BJ (cell line): ENCODE measurements at regions not wholly inside any gene's neighbourhood (a gene's known extent, or its start where the extent isn't known, plus 50 kb on each side); places are given as distances from the start of the nearest gene placed in this dataset.

Source experiments
- CTCF ChIA-PET: fragments of 350-600 bp; formaldehyde crosslinking; extraction: SDS; loops from one replicate; lab custom pipeline; 2021; ENCODE audit warnings: antibody characterized with exemption, inconsistent platforms; lab: Yijun Ruan, JAX
- POLR2A ChIA-PET: fragments of 300-600 bp; sonication (Branson Sonifier 250); formaldehyde crosslinking; extraction: SDS; loops from one replicate; lab custom pipeline; 2021; ENCODE audit warnings: antibody characterized with exemption; lab: Charles Lee
- DNase-seq: peaks from one replicate; pipeline ENCODE4 v3.0.0-alpha.2; 2011; ENCODE audit warnings: low read depth
- H3K27me3 ChIP-seq: 2 replicates; pipeline ENCODE4 v1.6.0; 2011; ENCODE audit warnings: low read length; ENCODE audit not compliant: control insufficient read depth, insufficient read depth
- H3K36me3 ChIP-seq: 2 replicates; pipeline ENCODE4 v1.5.1; 2011; ENCODE audit warnings: low read length; ENCODE audit not compliant: control insufficient read depth, insufficient read depth
- H3K4me3 ChIP-seq: 2 replicates; pipeline ENCODE4 v1.5.1; 2011; ENCODE audit warnings: low read depth, mild to moderate bottlenecking, control low read depth, low read length
- TF ChIP-seq, protein P1 (sequence below): IDR thresholded peaks from 2 replicates; pipeline ENCODE4 v1.5.1; 2011; ENCODE audit warnings: low read depth, mild to moderate bottlenecking, control low read depth, inconsistent platforms, low read length, moderate library complexity; ENCODE audit not compliant: insufficient read depth

DNA sequence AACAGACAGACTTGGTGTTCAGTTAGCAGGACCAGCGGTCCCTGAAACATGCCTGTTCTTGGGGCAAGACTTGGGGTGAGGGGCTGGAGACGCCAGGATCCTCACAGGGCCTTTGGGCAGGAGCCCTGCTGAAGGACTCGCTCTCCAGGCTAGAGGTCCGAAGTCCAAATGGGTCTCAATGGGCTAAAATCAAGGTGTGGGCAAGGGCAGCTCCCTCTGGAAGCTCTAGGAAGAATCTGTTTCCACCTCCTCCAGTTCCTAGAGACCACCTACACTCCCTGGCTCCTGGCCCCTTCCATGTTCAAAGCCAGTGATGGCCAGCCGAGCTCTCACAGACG is 111.3 kb downstream of the TUBA3C start:
- TF ChIP-seq, protein P1, sequence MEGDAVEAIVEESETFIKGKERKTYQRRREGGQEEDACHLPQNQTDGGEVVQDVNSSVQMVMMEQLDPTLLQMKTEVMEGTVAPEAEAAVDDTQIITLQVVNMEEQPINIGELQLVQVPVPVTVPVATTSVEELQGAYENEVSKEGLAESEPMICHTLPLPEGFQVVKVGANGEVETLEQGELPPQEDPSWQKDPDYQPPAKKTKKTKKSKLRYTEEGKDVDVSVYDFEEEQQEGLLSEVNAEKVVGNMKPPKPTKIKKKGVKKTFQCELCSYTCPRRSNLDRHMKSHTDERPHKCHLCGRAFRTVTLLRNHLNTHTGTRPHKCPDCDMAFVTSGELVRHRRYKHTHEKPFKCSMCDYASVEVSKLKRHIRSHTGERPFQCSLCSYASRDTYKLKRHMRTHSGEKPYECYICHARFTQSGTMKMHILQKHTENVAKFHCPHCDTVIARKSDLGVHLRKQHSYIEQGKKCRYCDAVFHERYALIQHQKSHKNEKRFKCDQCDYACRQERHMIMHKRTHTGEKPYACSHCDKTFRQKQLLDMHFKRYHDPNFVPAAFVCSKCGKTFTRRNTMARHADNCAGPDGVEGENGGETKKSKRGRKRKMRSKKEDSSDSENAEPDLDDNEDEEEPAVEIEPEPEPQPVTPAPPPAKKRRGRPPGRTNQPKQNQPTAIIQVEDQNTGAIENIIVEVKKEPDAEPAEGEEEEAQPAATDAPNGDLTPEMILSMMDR, result no peak
- ChIA-PET POLR2A (no interaction called here), CTCF (no interaction called here)
- Histone ChIP-seq H3K4me3 (no peak overlapping the region), H3K27me3 (no peaks in the 10 kb centered on the region), H3K36me3 (no peaks in the 10 kb centered on the region)
- DNase-seq, result no peak

DNA sequence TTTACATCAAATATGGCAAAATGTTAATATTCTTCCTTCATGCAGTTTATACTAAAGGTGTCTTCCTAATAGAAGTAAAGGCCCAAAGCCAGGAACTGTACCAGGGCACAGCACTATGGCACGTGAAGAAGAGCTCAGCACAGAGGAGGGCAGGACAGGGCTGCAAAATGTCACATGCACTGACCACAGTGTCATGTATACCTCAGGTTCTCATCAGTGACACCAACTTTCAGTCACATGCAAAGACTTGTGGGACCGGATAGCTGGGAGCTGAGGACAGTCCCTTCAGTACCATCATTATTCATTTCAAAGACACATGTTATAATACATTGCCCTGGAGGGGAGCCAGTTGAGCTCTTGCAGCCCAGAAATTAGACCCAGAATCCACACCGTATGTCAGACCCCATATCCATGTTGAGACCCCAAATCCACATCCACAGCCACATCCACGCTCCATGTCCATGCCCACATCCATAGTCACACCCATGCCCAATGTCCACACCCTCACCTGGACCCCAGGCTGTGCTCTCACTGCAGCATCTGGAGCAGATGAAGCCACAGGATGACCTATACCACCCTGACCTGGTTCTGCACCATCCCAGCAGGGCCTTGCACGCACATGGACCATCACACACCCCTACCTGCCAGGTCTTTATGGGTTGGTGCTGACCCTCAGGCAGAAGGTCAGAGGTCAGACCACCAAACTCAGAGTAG is 111.8 kb downstream of the TUBA3C start:
- Histone ChIP-seq H3K36me3 (no peaks in the 10 kb centered on the region), H3K27me3 (no peaks in the 10 kb centered on the region), H3K4me3 (no peak overlapping the region)
- ChIA-PET POLR2A (no interaction called here), CTCF (no interaction called here)
- TF ChIP-seq, protein P1, result no peak
- DNase-seq, result no peak

DNA sequence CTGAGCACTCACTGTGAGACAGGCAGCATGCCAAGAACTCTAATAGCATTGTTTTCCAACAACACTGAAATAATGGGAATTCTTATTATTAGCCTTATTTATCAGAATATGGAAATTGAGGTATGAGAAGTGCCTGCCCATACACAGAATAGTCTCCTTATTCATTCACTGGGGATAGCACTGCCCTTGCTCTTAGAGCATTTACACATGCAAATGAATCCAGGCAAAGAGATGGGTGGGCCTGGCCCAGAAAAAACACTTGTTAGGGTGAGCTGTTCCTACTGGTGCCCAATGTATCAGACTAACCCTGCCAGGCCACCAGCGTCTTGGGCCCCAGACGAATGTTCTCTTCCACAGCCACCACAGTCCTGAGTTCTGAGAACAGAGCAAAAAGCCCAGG is 112.9 kb downstream of the TUBA3C start:
- DNase-seq, result no peak
- TF ChIP-seq, protein P1, result no peak
- ChIA-PET POLR2A (no interaction called here), CTCF (no interaction called here)
- Histone ChIP-seq H3K4me3 (no peak overlapping the region), H3K36me3 (no peaks in the 10 kb centered on the region), H3K27me3 (no peaks in the 10 kb centered on the region)

DNA sequence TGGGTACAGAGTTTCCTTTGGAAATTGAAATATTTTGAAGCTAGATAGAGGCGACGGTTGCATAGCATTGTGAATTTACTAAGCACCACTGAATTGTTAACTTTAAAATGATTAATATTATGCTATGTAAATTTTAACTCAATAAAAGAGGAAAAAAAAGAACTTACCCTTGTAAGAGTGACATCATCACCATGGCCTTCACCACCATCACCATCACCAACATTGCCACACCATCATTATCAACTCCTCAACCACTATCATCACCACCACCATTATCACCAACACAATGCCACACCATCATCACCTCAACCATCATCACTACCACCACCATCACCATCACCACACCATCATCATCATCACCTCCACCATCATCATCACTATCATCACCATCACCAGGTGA is 113.9 kb downstream of the TUBA3C start:
- CTCF ChIA-PET, result no interaction called here
- Histone ChIP-seq H3K36me3 (no peaks in the 10 kb centered on the region), H3K4me3 (no peak overlapping the region), H3K27me3 (no peaks in the 10 kb centered on the region)
- TF ChIP-seq, protein P1, result no peak
- DNase-seq, result no peak
- POLR2A ChIA-PET, result no interaction called here

DNA sequence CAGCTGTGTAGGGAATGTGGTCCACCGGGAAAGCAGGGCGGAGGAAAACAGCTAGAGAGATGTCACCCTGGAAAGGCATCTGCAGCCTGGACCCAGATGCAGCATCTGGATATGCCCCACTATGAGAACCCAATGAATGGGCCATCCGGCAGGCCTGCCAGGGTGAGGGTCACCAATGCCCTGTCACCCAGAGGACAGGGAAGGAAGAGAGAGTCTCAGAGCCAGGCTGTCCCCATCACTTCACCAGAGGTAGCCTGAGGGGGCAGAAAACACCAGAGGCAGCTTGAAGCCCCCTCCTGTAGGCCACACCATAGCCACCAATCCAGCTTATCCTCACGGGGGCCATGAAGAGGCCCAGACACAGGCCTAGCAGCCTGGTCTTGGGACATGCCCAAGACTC is 118.8 kb downstream of the TUBA3C start:
- H3K27me3 ChIP-seq, result no peaks in the 10 kb centered on the region
- TF ChIP-seq, protein P1, result no peak
- ChIA-PET POLR2A (no interaction called here), CTCF (no interaction called here)
- no peaks in the 10 kb centered on the region for H3K36me3 ChIP-seq
- DNase-seq, result no peak
- no peak overlapping the region for H3K4me3 ChIP-seq
